ENCODE measurements at regions not wholly inside any gene's neighbourhood (a gene's known extent, or its start where the extent isn't known, plus 50 kb on each side); places are given as distances from the start of the nearest gene placed in this dataset.

DNA sequence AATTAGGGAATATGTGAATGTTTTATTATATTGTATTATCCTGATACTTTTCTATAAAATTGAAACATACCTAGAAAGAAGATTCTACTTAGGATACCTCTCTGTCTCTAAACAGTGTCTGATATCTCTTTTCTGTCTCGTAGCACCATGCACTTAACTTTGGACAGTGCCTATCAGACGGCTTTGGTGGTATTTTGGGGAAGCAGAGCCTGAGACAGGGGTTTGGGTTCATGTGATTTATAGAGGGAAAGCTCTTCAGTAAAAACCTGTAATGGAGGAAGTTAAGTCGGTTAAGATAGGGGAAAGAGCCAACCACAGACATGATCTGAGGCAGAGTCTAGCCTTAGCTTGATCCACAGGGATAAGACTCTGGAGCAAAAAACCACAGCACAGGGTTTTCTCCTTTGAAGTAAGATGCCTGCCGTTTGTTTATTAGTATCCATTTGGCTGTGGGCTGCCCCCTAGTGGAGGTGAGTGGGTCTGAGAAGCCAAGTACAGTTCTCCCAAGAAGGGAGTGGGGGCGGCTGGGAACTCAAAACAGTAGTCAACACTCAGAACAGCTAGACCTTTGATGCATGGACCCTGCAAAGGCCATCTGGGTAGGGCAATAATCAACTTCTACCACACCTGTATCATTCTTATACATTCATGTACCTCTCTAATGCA is 141.2 kb upstream of the ASTN2 start:
- Histone ChIP-seq H3K4me3 (ENCODE audit: low read depth, low read length) (no peak overlapping the region), H3K36me3 (ENCODE audit: control insufficient read depth, insufficient read depth, low read length) (no peaks in the 10 kb centered on the region), H3K27me3 (ENCODE audit: control insufficient read depth, insufficient read depth, low read length) (no peaks in the 10 kb centered on the region)
- no peak for DNase-seq (ENCODE audit: low read depth)
- TF ChIP-seq, protein P1, sequence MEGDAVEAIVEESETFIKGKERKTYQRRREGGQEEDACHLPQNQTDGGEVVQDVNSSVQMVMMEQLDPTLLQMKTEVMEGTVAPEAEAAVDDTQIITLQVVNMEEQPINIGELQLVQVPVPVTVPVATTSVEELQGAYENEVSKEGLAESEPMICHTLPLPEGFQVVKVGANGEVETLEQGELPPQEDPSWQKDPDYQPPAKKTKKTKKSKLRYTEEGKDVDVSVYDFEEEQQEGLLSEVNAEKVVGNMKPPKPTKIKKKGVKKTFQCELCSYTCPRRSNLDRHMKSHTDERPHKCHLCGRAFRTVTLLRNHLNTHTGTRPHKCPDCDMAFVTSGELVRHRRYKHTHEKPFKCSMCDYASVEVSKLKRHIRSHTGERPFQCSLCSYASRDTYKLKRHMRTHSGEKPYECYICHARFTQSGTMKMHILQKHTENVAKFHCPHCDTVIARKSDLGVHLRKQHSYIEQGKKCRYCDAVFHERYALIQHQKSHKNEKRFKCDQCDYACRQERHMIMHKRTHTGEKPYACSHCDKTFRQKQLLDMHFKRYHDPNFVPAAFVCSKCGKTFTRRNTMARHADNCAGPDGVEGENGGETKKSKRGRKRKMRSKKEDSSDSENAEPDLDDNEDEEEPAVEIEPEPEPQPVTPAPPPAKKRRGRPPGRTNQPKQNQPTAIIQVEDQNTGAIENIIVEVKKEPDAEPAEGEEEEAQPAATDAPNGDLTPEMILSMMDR (IDR thresholded peaks at IDR 0.05; ENCODE audit: insufficient read depth, low read length, poor library complexity, severe bottlenecking), result peak; percentile 72

DNA sequence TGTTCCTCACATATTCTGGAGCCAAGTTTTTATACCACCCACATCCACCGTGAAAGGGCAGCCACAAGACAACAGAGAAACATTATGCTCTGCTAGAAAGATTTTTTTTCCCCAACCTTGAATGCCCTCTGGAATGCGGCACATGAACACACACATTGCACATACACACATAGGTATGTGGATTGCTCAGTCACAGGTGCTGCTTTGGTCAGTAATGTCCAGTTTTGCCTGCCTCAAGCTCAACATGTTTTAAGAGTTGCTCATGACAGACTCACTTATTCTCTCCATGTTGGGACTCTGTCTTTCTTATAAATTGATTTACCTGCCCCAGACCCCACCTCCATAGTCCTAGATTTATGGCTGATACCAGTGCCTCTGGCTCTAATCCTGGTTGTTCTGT is 138.0 kb upstream of the ASTN2 start:
- Histone ChIP-seq H3K4me3 (ENCODE audit: low read depth, low read length) (no peak overlapping the region), H3K27me3 (ENCODE audit: control insufficient read depth, insufficient read depth, low read length) (no peaks in the 10 kb centered on the region), H3K36me3 (ENCODE audit: control insufficient read depth, insufficient read depth, low read length) (no peaks in the 10 kb centered on the region)
- DNase-seq (ENCODE audit: low read depth), result no peak
- TF ChIP-seq, protein P1 (IDR thresholded peaks at IDR 0.05; ENCODE audit: insufficient read depth, low read length, poor library complexity, severe bottlenecking), result no peak

DNA sequence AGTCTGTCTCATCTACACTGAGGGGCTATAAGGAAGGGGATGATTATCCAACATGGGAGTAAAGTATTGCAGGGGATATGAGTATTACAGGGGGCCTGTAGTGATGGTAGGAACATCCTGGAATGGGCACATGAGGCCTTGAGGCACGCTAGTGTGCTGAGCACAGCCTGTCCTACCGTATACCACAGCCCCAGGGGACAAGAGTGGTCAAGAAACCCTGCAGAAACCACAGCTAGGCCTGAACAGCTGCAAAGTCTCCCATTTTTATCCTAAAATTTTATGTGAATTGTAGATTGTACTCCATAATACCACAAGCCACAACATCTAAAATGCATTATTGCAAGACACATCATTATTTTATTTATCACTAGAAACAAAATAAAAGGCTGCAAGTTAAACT is 136.3 kb upstream of the ASTN2 start:
- H3K4me3 ChIP-seq (ENCODE audit: low read depth, low read length), result no peak overlapping the region
- no peaks in the 10 kb centered on the region for H3K27me3 ChIP-seq (ENCODE audit: control insufficient read depth, insufficient read depth, low read length)
- DNase-seq (ENCODE audit: low read depth), result no peak
- TF ChIP-seq, protein P1 (IDR thresholded peaks at IDR 0.05; ENCODE audit: insufficient read depth, low read length, poor library complexity, severe bottlenecking), result no peak
- H3K36me3 ChIP-seq (ENCODE audit: control insufficient read depth, insufficient read depth, low read length), result no peaks in the 10 kb centered on the region

DNA sequence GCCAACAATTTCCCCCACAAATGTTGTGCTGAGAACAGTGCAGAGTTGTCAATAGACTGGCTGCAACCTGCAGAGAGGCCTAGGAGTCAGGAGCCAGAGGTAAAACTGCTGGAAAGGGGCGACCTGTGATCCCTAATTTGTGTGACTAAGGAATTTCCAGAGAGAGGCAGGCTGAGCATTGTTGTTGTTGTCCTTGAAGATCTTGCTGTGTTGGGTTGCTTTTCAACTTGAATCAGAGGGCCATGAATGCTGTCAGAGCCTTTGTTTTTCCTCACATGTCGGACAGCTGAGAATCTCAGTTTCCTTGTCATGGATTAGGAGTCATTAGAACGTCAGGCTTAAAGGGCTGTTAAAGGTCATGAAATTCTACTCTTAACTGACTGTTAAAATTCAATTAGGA is 134.6 kb upstream of the ASTN2 start:
- Histone ChIP-seq H3K4me3 (ENCODE audit: low read depth, low read length) (no peak overlapping the region), H3K36me3 (ENCODE audit: control insufficient read depth, insufficient read depth, low read length) (no peaks in the 10 kb centered on the region), H3K27me3 (ENCODE audit: control insufficient read depth, insufficient read depth, low read length) (no peaks in the 10 kb centered on the region)
- TF ChIP-seq, protein P1 (IDR thresholded peaks at IDR 0.05; ENCODE audit: insufficient read depth, low read length, poor library complexity, severe bottlenecking), result no peak
- DNase-seq (ENCODE audit: low read depth), result no peak

DNA sequence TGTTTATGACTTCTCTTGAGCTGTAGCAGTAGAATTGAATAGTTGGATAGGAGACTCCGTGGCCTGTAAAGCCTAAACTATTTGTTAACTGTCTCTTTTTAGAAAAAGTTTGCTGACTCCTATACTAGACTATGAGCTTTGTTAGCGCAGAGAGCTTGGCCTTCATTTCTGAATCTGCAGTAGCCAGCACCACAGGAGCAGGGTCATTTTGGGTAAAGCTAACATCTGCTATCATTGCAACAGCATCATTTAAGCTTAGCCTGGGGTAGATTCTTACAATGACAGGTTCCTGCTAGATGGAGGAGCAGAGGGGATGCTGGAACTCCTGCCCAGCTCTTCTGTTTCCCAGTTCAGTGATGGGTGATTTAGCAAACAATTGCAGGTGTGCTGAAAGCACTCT is 133.7 kb upstream of the ASTN2 start:
- Histone ChIP-seq H3K4me3 (ENCODE audit: low read depth, low read length) (no peak overlapping the region), H3K36me3 (ENCODE audit: control insufficient read depth, insufficient read depth, low read length) (no peaks in the 10 kb centered on the region), H3K27me3 (ENCODE audit: control insufficient read depth, insufficient read depth, low read length) (no peaks in the 10 kb centered on the region)
- DNase-seq (ENCODE audit: low read depth), result no peak
- TF ChIP-seq, protein P1 (IDR thresholded peaks at IDR 0.05; ENCODE audit: insufficient read depth, low read length, poor library complexity, severe bottlenecking), result no peak

DNA sequence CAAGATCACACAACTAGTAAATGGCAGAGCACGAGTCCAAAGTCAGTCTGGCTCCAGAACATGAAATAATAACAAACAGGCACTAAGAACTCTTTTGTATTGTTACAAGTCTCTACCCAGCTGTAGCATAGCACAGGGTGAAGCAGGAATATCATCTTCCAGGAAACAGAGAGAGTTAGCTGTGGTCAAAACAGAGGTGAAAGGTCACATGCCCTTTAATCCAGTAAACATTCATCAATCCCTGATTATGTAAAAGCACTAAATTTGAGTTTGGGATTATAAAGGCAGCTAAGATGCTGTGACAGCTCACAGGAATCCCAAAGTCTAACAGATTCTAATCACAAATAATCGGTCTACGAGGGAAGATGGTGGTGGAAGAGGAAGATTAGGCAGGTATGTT is 133.0 kb upstream of the ASTN2 start:
- H3K36me3 ChIP-seq (ENCODE audit: control insufficient read depth, insufficient read depth, low read length), result no peaks in the 10 kb centered on the region
- no peaks in the 10 kb centered on the region for H3K27me3 ChIP-seq (ENCODE audit: control insufficient read depth, insufficient read depth, low read length)
- no peak for DNase-seq (ENCODE audit: low read depth)
- TF ChIP-seq, protein P1 (IDR thresholded peaks at IDR 0.05; ENCODE audit: insufficient read depth, low read length, poor library complexity, severe bottlenecking), result no peak
- H3K4me3 ChIP-seq (ENCODE audit: low read depth, low read length), result no peak overlapping the region

Data from kidney epithelial cell (primary cell).